ENCODE measurements at regions not wholly inside any gene's neighbourhood (a gene's known extent, or its start where the extent isn't known, plus 50 kb on each side); places are given as distances from the start of the nearest gene placed in this dataset.

GRCh38 chr12:42652048-42652447 is 62.5 kb upstream of the PRICKLE1 start:
- no peaks in the 10 kb centered on the region for H3K4me1 ChIP-seq (ENCODE audit: control insufficient read depth, insufficient read depth, low read length)
- FAIRE-seq (no peak), ATAC-seq (no peak), DNase-seq (ENCODE audit: low read depth, low spot score) (no peak)
- H3K4me3 ChIP-seq = no peak overlapping the region
- ChIA-PET RAD21 (ENCODE audit: unreplicated experiment) (no interaction called here), POLR2A (no interaction called here), CTCF (no interaction called here), SMC1A (ENCODE audit: uncharacterized antibody, unreplicated experiment) (no interaction called here)
- no peaks in the 10 kb centered on the region for H3K9me3 ChIP-seq (replicated peaks; ENCODE audit: control insufficient read depth, insufficient read depth, low read length)
- no TSS peak for BruUV-seq (replicated peaks)
- in situ Hi-C loops (cut with MboI) = no loop called here
- H3K27me3 ChIP-seq (replicated peaks in 1 of 2; ENCODE audit: control insufficient read depth in 2 of 2, insufficient read depth in 2 of 2, low read length in 1 of 2) = no peaks in the 10 kb centered on the region
- no peak overlapping the region for H3K9ac ChIP-seq (ENCODE audit: control insufficient read depth, insufficient read depth, low read length)
- no peaks in the 10 kb centered on the region for H4K20me1 ChIP-seq (ENCODE audit: control insufficient read depth, insufficient read depth)
- no peaks in the 10 kb centered on the region for H3K79me2 ChIP-seq (ENCODE audit: control insufficient read depth, insufficient read depth, low read length)
- intact Hi-C loops (cut with micrococcal nuclease; ENCODE audit: unreplicated experiment) = no loop called here
- TF ChIP-seq ESRRA (IDR thresholded peaks at IDR 0.05; ENCODE audit: low read length) (no peak), YY1 (IDR thresholded peaks at IDR 0.05; ENCODE audit: low read depth, low read length) (no peak), SMAD5 (IDR thresholded peaks at IDR 0.05; ENCODE audit: low read depth) (no peak), PAX5 (IDR thresholded peaks at IDR 0.05; ENCODE audit: borderline replicate concordance, low read depth, low read length) (no peak), CHD4 (IDR thresholded peaks at IDR 0.05) (no peak), ZBTB33 (IDR thresholded peaks at IDR 0.05) (no peak), CBX3 (IDR thresholded peaks at IDR 0.05; ENCODE audit: borderline replicate concordance, low read depth) (no peak), TAF1 (IDR thresholded peaks at IDR 0.05; ENCODE audit: borderline replicate concordance, low read depth, low read length) (no peak)
- TF ChIP-seq, protein P1, sequence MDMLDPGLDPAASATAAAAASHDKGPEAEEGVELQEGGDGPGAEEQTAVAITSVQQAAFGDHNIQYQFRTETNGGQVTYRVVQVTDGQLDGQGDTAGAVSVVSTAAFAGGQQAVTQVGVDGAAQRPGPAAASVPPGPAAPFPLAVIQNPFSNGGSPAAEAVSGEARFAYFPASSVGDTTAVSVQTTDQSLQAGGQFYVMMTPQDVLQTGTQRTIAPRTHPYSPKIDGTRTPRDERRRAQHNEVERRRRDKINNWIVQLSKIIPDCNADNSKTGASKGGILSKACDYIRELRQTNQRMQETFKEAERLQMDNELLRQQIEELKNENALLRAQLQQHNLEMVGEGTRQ (IDR thresholded peaks at IDR 0.05; ENCODE audit: borderline replicate concordance, low read depth, low read length) = no peak
- H2AFZ ChIP-seq (ENCODE audit: control insufficient read depth, low read depth, low read length) = no peak overlapping the region
- 39% methylated on average over 5 of the region's 5 CpGs for WGBS (ENCODE audit: insufficient coverage, insufficient replicate concordance, low lambda C conversion rate, missing lambda C conversion rate)
- H3K4me2 ChIP-seq (ENCODE audit: control insufficient read depth, insufficient read depth) = no peak overlapping the region
- no peaks in the 10 kb centered on the region for H3K36me3 ChIP-seq (ENCODE audit: control insufficient read depth in 2 of 2, insufficient read depth in 2 of 2, low read length in 1 of 2)
- no peak overlapping the region for H3K27ac ChIP-seq (ENCODE audit: control insufficient read depth, insufficient read depth)

All from GM12878 (cell line).